ENCODE measurements at regions not wholly inside any gene's neighbourhood (a gene's known extent, or its start where the extent isn't known, plus 50 kb on each side); places are given as distances from the start of the nearest gene placed in this dataset.
"Not testable (repeated sequence)": the region's sequence is repeated elsewhere in the genome, so short reads cannot be mapped to it uniquely, and the experiment has no call there.

- H3K79me2 ChIP-seq (replicated peaks; ENCODE audit: insufficient read depth, low read length) = no peaks in the 10 kb centered on the region
- no peaks in the 10 kb centered on the region for H3F3A ChIP-seq (ENCODE audit: insufficient read depth, low read length, poor library complexity, severe bottlenecking)
- no peaks in the 10 kb centered on the region for H3K36me3 ChIP-seq (ENCODE audit: insufficient read depth, low read length)
- H3K9ac ChIP-seq (ENCODE audit: low read length) = no peak overlapping the region
- H3K9me2 ChIP-seq (ENCODE audit: insufficient read depth, low read length) = no peaks in the 10 kb centered on the region
- no peak overlapping the region for H3K4me3 ChIP-seq (ENCODE audit: low read length)
- H3K4me2 ChIP-seq (ENCODE audit: low read length) = no peak overlapping the region
- H3K27ac ChIP-seq (ENCODE audit: low read length) = no peak overlapping the region
- H3K27me3 ChIP-seq (ENCODE audit: insufficient read depth, low read depth, low read length) = no peaks in the 10 kb centered on the region
- TF ChIP-seq REST (IDR thresholded peaks at IDR 0.05; ENCODE audit: borderline replicate concordance) = no peak
- TF ChIP-seq POLR2AphosphoS5 (IDR thresholded peaks at IDR 0.05) = peak; percentile 28
- H4K20me1 ChIP-seq (ENCODE audit: insufficient read depth) = no peaks in the 10 kb centered on the region
- H3K9me3 ChIP-seq (ENCODE audit: low read length) = no peaks in the 10 kb centered on the region
- no peak overlapping the region for H2AFZ ChIP-seq (ENCODE audit: low read depth, low read length)
Observed at GRCh38 chr3:144746631-144747030, 775.0 kb downstream of the DIPK2A start.

- not testable (repeated sequence) for H4K20me1 ChIP-seq (ENCODE audit: insufficient read depth); H3K4me2 ChIP-seq (ENCODE audit: low read length); H3K27me3 ChIP-seq (ENCODE audit: insufficient read depth, low read depth, low read length)
Observed at GRCh38 chr3:144749536-144750253, 778.1 kb downstream of the DIPK2A start.

GRCh38 chr3:144754076-144754783 is 782.6 kb downstream of the DIPK2A start:
- Histone ChIP-seq H3F3A (ENCODE audit: insufficient read depth, low read length, poor library complexity, severe bottlenecking) (no peaks in the 10 kb centered on the region), H3K9ac (ENCODE audit: low read length) (no peak overlapping the region), H2AFZ (ENCODE audit: low read depth, low read length) (no peak overlapping the region), H3K79me2 (replicated peaks; ENCODE audit: insufficient read depth, low read length) (no peaks in the 10 kb centered on the region), H3K4me3 (ENCODE audit: low read length) (no peak overlapping the region), H4K20me1 (ENCODE audit: insufficient read depth) (no peaks in the 10 kb centered on the region), H3K9me2 (ENCODE audit: insufficient read depth, low read length) (no peaks in the 10 kb centered on the region), H3K4me2 (ENCODE audit: low read length) (no peak overlapping the region), H3K27me3 (ENCODE audit: insufficient read depth, low read depth, low read length) (no peaks in the 10 kb centered on the region), H3K9me3 (ENCODE audit: low read length) (no peaks in the 10 kb centered on the region), H3K27ac (ENCODE audit: low read length) (no peak overlapping the region), H3K36me3 (ENCODE audit: insufficient read depth, low read length) (no peaks in the 10 kb centered on the region)
- no peak for TF ChIP-seq CTCF (IDR thresholded peaks at IDR 0.05; ENCODE audit: poor library complexity, severe bottlenecking)
- no peak for TF ChIP-seq EP300 (conservative IDR thresholded peaks at IDR 0.05; ENCODE audit: poor library complexity, severe bottlenecking)
- TF ChIP-seq SMC3 (conservative IDR thresholded peaks at IDR 0.05; ENCODE audit: poor library complexity) = no peak
- TF ChIP-seq TAF1 (IDR thresholded peaks at IDR 0.05; ENCODE audit: low read depth) = no peak
- TF ChIP-seq MXI1 (conservative IDR thresholded peaks at IDR 0.05; ENCODE audit: poor library complexity, severe bottlenecking) = no peak
- no peak for TF ChIP-seq POLR2AphosphoS5 (IDR thresholded peaks at IDR 0.05)
- TF ChIP-seq EZH2 (IDR thresholded peaks at IDR 0.05; ENCODE audit: borderline replicate concordance, insufficient read depth, low read length, poor library complexity, severe bottlenecking) = no peak
- no peak for TF ChIP-seq RAD21 (conservative IDR thresholded peaks at IDR 0.05)
- TF ChIP-seq REST (IDR thresholded peaks at IDR 0.05; ENCODE audit: borderline replicate concordance) = no peak

More at GRCh38 chr3:144749536-144750253, 778.1 kb downstream of the DIPK2A start:
- H3K9me2 ChIP-seq (ENCODE audit: insufficient read depth, low read length); H2AFZ ChIP-seq (ENCODE audit: low read depth, low read length); H3K27ac ChIP-seq (ENCODE audit: low read length); H3K79me2 ChIP-seq (replicated peaks; ENCODE audit: insufficient read depth, low read length); H3F3A ChIP-seq (ENCODE audit: insufficient read depth, low read length, poor library complexity, severe bottlenecking); H3K9me3 ChIP-seq (ENCODE audit: low read length); H3K4me3 ChIP-seq (ENCODE audit: low read length); H3K9ac ChIP-seq (ENCODE audit: low read length); H3K36me3 ChIP-seq (ENCODE audit: insufficient read depth, low read length): not testable (repeated sequence)
